Nephron progenitor cell (in vitro differentiated cells): ENCODE measurements at regions not wholly inside any gene's neighbourhood (a gene's known extent, or its start where the extent isn't known, plus 50 kb on each side); places are given as distances from the start of the nearest gene placed in this dataset.

Experiments
- DNase-seq: peaks from one replicate; pipeline ENCODE4 v3.0.0; 2021
- H3K27ac Mint-ChIP-seq: 2 replicates; pipeline ENCODE4 v1.8.0; 2021; ENCODE audit warnings: mild to moderate bottlenecking, moderate library complexity, mixed read lengths
- H3K27me3 Mint-ChIP-seq: 2 replicates; pipeline ENCODE4 v1.8.0; 2021; ENCODE audit warnings: mild to moderate bottlenecking, low read depth, mixed read lengths; ENCODE audit not compliant: poor library complexity
- H3K36me3 Mint-ChIP-seq: 2 replicates; pipeline ENCODE4 v1.8.0; 2021; ENCODE audit warnings: low read depth, mixed read lengths
- H3K4me1 Mint-ChIP-seq: 2 replicates; pipeline ENCODE4 v1.8.0; 2021; ENCODE audit warnings: mixed read lengths
- H3K4me3 Mint-ChIP-seq: 2 replicates; pipeline ENCODE4 v1.8.0; 2021; ENCODE audit warnings: mild to moderate bottlenecking, moderate library complexity, mixed read lengths
- H3K9me3 Mint-ChIP-seq: 2 replicates; pipeline ENCODE4 v1.8.0; 2021; ENCODE audit warnings: mild to moderate bottlenecking, moderate library complexity, mixed read lengths
- CTCF ChIP-seq: fragments of 200-600 bp; sonication (generic); IDR thresholded peaks from 2 replicates; pipeline ENCODE4 v1.5.0; 2021; ENCODE audit warnings: antibody characterized with exemption

DNA sequence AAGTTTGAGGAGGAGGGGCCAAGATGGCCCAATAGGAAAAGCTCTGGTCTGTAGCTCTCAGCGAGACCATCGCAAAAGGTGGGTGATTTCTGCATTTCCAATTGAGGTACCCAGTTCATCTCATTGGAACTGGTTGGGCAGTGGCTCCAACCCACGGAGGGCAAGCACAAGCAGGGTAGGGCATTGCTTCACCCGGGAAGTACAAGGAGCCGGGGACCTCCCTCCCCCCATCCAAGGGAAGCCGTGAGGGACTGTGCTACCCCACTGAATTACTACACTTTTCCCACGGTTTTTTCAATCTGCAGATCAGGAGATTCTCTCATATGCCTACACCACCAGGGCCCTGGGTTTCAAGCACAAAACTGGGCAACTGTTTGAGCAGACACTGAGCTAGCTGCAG, 58.0 kb upstream of the EFCAB3 start:
- no peak for TF ChIP-seq CTCF
- no peaks in the 10 kb centered on the region for H3K9me3 Mint-ChIP-seq
- no peaks in the 10 kb centered on the region for H3K36me3 Mint-ChIP-seq

GRCh38 chr17:62321451-62321850, 58.9 kb upstream of the EFCAB3 start:
- DNase-seq, result no peak
- no peak overlapping the region for H3K27ac Mint-ChIP-seq

More for the DNA sequence above, 58.0 kb upstream of the EFCAB3 start:
- Mint-ChIP-seq H3K27ac (no peak overlapping the region), H3K27me3 (peaks cover 27% of the 10 kb centered on the region), H3K4me1 (no peaks in the 10 kb centered on the region), H3K4me3 (no peak overlapping the region)
- DNase-seq, result no peak

DNA sequence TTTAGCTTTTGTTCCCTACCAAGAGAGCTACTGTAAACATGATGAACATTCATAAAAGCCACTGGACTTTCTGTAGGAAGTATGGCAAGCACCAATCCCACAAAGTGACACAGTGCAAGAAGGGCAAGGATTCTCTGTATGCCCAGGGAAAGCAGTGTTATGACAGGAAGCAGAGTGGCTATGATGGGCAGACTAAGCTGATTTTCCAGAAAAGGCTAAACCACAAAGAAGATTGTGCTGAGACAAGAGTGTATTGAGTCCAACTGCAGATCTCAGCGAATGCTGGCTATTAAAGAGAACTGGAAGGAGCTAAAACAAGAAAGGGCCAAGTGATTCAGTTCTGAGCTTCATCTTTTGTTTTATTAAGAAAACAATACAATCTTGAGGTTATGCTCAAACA, 60.5 kb upstream of the EFCAB3 start:
- Mint-ChIP-seq H3K27ac (no peak overlapping the region), H3K4me3 (no peak overlapping the region), H3K27me3 (peaks cover 34% of the 10 kb centered on the region), H3K36me3 (no peaks in the 10 kb centered on the region), H3K4me1 (no peaks in the 10 kb centered on the region), H3K9me3 (no peaks in the 10 kb centered on the region)
- TF ChIP-seq CTCF, result no peak
- DNase-seq, result no peak

More at GRCh38 chr17:62321451-62321850, 58.9 kb upstream of the EFCAB3 start:
- H3K36me3 Mint-ChIP-seq, result no peaks in the 10 kb centered on the region
- no peak for TF ChIP-seq CTCF
- no peak overlapping the region for H3K4me3 Mint-ChIP-seq
- H3K9me3 Mint-ChIP-seq, result no peaks in the 10 kb centered on the region
- H3K4me1 Mint-ChIP-seq, result no peaks in the 10 kb centered on the region
- peaks cover 29% of the 10 kb centered on the region for H3K27me3 Mint-ChIP-seq

GRCh38 chr17:62309396-62309795, 71.0 kb upstream of the EFCAB3 start:
- H3K27ac Mint-ChIP-seq, result no peak overlapping the region
- TF ChIP-seq CTCF, result no peak
- peaks cover 11% of the 10 kb centered on the region for H3K4me1 Mint-ChIP-seq
- peaks cover 30% of the 10 kb centered on the region for H3K27me3 Mint-ChIP-seq
- no peak for DNase-seq
- H3K9me3 Mint-ChIP-seq, result peaks cover 9% of the 10 kb centered on the region
- no peaks in the 10 kb centered on the region for H3K36me3 Mint-ChIP-seq
- H3K4me3 Mint-ChIP-seq, result no peak overlapping the region

DNA sequence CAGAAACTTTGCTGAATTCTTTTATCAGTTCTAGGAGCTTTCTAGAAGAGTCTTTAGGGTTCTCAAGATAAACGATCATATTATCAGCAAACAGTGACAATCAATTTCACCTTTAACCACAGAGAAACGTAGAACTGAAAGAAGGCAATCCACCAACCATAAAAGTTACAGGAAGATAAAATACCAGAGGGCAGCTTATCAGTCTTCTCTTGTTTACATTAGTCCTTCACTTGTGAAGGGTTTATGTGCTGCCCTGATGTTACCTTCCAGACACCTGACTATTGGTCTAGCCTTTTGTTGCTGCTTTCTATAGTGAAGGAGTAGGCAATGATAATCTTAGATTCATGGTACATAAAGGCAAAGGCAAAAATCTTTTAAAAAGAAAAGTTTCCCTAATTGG, 73.2 kb upstream of the EFCAB3 start:
- no peak for DNase-seq
- Mint-ChIP-seq H3K9me3 (peaks cover 9% of the 10 kb centered on the region), H3K27ac (no peak overlapping the region), H3K27me3 (peaks cover 30% of the 10 kb centered on the region), H3K36me3 (no peaks in the 10 kb centered on the region), H3K4me3 (no peak overlapping the region), H3K4me1 (peaks cover 11% of the 10 kb centered on the region)
- no peak for TF ChIP-seq CTCF

GRCh38 chr17:62303476-62303875, 76.9 kb upstream of the EFCAB3 start:
- Mint-ChIP-seq H3K4me1 (peaks cover 11% of the 10 kb centered on the region), H3K36me3 (no peaks in the 10 kb centered on the region), H3K4me3 (no peak overlapping the region), H3K9me3 (peaks cover 11% of the 10 kb centered on the region), H3K27ac (no peak overlapping the region), H3K27me3 (peaks cover 13% of the 10 kb centered on the region)
- DNase-seq, result no peak
- TF ChIP-seq CTCF, result no peak
